ENCODE measurements at regions not wholly inside any gene's neighbourhood (a gene's known extent, or its start where the extent isn't known, plus 50 kb on each side); places are given as distances from the start of the nearest gene placed in this dataset.
"Not testable (repeated sequence)": the region's sequence is repeated elsewhere in the genome, so short reads cannot be mapped to it uniquely, and the experiment has no call there.

- H3K4me1 ChIP-seq (replicated peaks in 1 of 2): no peaks in the 10 kb centered on the region
- WGBS, 4 donors: 83 to 91% (median 89%) methylated on average over 4 of the region's 4 CpGs
- TF ChIP-seq POLR2A (IDR thresholded peaks at IDR 0.05): no peak
- TF ChIP-seq CTCF (IDR thresholded peaks at IDR 0.05): no peak
- H3K9me3 ChIP-seq (replicated peaks in 1 of 3): no peaks in the 10 kb centered on the region
- H3K36me3 ChIP-seq (replicated peaks in 1 of 2): no peaks in the 10 kb centered on the region
- no peak for DNase-seq
- no peak overlapping the region for H3K27ac ChIP-seq
- H3K27me3 ChIP-seq: no peaks in the 10 kb centered on the region
- H3K4me3 ChIP-seq: no peak overlapping the region
- intact Hi-C loops (cut with DNase I): no loop called here
These were observed 275.8 kb downstream of the SEMA3D start for GRCh38 chr7:84911077-84911476.

- H3K4me3 ChIP-seq; DNase-seq; H3K27ac ChIP-seq; intact Hi-C loops (cut with DNase I); H3K27me3 ChIP-seq; H3K9me3 ChIP-seq (replicated peaks in 1 of 3); H3K36me3 ChIP-seq (replicated peaks in 1 of 2); H3K4me1 ChIP-seq (replicated peaks in 1 of 2): not testable (repeated sequence)
- WGBS, 4 donors: 91 to 97% (median 93%) methylated on average over 5 of the region's 5 CpGs
These were observed 276.5 kb downstream of the SEMA3D start for GRCh38 chr7:84910322-84910721.

- no peak overlapping the region for H3K4me3 ChIP-seq
- intact Hi-C loops (cut with DNase I): no loop called here
- no peaks in the 10 kb centered on the region for H3K27me3 ChIP-seq
- no peak for DNase-seq
- no peaks in the 10 kb centered on the region for H3K4me1 ChIP-seq (replicated peaks in 1 of 2)
- no peak overlapping the region for H3K27ac ChIP-seq
- H3K9me3 ChIP-seq (replicated peaks in 1 of 3): no peaks in the 10 kb centered on the region
- no peaks in the 10 kb centered on the region for H3K36me3 ChIP-seq (replicated peaks in 1 of 2)
- TF ChIP-seq POLR2A (IDR thresholded peaks at IDR 0.05): no peak
- TF ChIP-seq CTCF (IDR thresholded peaks at IDR 0.05): no peak
These were observed 278.6 kb downstream of the SEMA3D start for GRCh38 chr7:84908196-84908793.

- Histone ChIP-seq H3K27ac (no peak overlapping the region), H3K4me3 (no peak overlapping the region), H3K27me3 (no peaks in the 10 kb centered on the region), H3K4me1 (replicated peaks in 1 of 2) (no peaks in the 10 kb centered on the region), H3K9me3 (replicated peaks in 1 of 3) (no peaks in the 10 kb centered on the region), H3K36me3 (replicated peaks in 1 of 2) (no peaks in the 10 kb centered on the region)
- no peak for DNase-seq
- WGBS, 4 donors: 80 to 88% (median 82%) methylated on average over 4 of the region's 4 CpGs
- TF ChIP-seq CTCF (IDR thresholded peaks at IDR 0.05) (no peak), POLR2A (IDR thresholded peaks at IDR 0.05) (no peak)
- intact Hi-C loops (cut with DNase I): no loop called here
These were observed 280.0 kb downstream of the SEMA3D start for GRCh38 chr7:84906889-84907288.

GRCh38 chr7:84904561-84904960 is 282.3 kb downstream of the SEMA3D start:
- intact Hi-C loops (cut with DNase I): no loop called here
- no peak overlapping the region for H3K4me3 ChIP-seq
- no peak for TF ChIP-seq CTCF (IDR thresholded peaks at IDR 0.05)
- no peak for TF ChIP-seq POLR2A (IDR thresholded peaks at IDR 0.05)
- H3K27ac ChIP-seq: no peak overlapping the region
- H3K27me3 ChIP-seq: no peaks in the 10 kb centered on the region
- no peaks in the 10 kb centered on the region for H3K36me3 ChIP-seq (replicated peaks in 1 of 2)
- peaks cover 0 to 4% (median 0%) of the 10 kb centered on the region in 3 donors for H3K9me3 ChIP-seq (replicated peaks in 1 of 3)
- no peaks in the 10 kb centered on the region for H3K4me1 ChIP-seq (replicated peaks in 1 of 2)
- no peak for DNase-seq
